ENCODE measurements at regions not wholly inside any gene's neighbourhood (a gene's known extent, or its start where the extent isn't known, plus 50 kb on each side); places are given as distances from the start of the nearest gene placed in this dataset.

DNA sequence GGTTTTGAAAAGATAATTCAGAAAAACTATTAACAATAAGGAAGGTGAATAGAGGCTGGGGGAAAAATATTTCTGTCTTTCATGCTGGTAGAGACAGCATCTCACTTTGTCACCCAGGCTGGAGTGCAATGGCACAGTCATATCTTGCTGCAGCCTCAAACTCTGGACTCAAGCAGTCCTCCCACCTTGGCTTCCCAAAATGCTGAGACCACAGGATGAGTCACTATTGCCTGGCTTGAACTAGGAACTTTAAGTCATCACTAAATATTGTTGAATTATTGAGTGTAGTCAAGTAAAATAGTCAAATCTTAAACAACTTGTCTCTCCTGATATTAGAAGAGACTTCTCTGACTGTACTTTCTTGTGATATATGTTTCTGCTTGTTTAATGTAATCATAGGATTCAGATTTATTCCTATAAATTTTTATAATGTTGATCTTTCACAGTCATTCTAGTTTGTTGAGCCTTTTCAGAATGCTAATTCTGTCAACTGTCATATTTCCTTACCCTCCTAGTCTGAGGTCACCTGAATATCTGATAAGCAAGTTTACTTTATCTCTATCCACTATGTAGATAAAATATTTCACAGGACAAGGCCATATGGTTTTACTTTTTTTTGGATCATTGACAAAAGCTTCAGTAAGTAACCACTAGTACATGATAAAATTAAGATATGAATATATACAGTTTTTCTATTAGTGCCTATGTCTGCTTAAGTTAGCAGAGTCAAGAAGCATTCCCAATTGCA is 1696.5 kb downstream of the MAT2B start:
- DNase-seq (ENCODE audit: extremely low read depth in 1 of 2, low read depth in 1 of 2): no peak

DNA sequence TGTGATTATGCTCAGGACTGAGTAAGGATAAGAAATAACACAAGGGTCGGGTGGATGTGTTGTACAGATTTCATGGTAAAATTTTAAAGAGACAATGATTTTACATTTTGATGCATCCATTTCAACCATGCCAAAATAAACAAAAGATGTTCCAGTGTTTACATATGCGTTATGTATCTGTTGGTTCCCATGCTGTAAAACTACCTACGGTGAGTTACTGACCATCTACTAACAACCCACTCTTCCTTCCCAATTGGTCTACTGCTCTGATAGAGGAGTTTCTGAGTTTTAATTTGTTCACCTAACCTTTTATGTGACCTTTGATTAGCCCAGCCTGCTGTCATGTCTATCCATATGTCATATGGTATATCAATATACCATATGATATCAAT is 1697.1 kb downstream of the MAT2B start:
- DNase-seq (ENCODE audit: extremely low read depth in 1 of 2, low read depth in 1 of 2): no peak

DNA sequence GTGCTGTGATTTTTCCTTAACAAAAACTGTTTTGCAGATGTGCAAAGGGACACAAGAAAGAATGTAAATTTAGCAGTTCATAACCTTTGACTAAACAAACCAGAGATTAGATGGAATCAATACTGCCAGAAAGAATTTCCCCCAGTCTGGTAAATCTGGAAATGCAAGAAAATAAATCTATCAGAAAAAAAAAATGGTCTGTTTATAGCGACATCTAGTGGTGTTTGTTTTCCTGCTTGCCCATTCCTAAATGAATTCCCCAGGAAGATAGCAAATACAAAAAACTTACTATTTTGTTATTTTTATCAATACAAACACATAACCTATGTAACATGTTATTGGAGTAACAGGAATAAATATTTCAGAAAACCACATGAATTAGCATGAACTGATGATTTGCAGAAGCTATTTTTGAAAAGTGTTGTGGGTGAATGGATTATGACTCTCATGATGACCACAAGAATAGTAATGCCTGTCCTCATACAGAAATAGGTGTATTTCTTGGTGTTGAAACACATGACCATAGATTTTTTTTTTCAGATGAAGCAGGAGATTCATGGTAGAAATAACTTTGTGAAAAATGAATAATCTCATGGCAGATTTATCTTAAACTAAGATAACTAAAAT is 1703.8 kb downstream of the MAT2B start:
- no peak for DNase-seq (ENCODE audit: extremely low read depth in 1 of 2, low read depth in 1 of 2)

DNA sequence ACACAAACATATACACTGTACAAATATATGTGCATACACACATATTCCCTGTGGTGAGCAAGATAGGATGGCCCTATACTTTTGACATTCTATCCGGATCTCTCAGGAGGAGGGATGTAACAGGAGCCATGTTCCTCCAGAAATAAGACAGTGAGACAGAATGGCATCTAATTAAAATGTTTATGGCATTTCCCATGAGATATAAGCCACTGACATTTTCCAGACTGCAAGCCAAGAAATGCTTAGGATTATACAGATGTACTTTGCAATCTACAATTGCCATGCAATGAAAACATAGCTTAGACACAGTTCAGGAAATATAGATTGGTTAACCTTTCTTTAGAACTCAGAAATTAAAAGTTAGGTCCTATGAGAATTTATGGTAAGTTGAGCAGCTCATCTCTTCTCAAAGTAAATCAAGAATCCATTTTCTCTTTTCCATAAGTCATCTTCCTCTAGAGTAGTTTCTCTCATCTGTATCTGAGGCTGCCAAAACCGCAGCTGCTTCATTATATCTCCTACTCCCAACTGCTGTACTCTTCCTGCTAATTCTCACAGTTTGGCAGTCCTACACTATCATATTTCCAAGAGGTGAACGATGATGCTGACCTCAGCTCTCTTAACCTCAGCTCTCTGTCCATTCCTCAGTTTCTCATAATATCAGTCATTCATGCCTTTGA is 1719.1 kb downstream of the MAT2B start:
- DNase-seq (ENCODE audit: extremely low read depth in 1 of 2, low read depth in 1 of 2): no peak

DNA sequence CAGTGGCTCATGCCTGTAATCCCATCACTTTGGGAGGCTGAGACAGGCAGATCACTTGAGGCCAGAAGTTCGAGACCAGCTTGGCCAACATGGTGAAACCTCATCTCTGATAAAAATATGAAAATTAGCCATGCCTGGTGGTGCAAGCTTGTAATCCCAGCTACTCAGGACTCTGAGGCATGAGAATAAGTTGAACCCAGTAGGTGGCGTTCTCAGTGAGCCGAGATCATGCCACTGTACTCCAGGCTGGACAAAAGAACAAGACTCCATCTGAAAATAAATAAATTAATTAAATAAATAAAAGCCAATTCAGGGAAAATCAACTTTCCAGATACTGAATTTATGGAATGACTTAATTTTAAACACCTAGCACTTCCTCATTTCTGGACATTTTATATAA is 1722.1 kb downstream of the MAT2B start:
- no peak for DNase-seq (ENCODE audit: extremely low read depth in 1 of 2, low read depth in 1 of 2)

DNA sequence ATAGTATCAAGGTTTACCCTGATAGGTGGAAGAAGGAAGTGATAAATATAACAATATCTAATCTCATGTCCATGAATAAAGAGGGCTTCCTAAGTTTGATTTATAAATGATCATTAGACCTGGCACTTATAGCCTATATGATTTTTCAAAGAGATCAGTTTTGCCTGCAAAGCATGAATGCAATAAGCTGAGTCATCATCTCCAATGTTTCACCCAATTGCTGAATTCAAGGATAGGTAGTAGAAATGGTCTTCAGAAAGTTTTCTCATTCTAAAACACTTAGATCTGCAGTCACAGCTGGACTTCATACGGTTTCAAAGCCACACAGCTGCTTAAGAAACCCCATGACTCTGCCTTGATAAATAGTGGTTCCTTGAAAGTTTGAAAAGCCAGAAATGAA is 1722.8 kb downstream of the MAT2B start:
- DNase-seq (ENCODE audit: extremely low read depth in 1 of 2, low read depth in 1 of 2): no peak

DNA sequence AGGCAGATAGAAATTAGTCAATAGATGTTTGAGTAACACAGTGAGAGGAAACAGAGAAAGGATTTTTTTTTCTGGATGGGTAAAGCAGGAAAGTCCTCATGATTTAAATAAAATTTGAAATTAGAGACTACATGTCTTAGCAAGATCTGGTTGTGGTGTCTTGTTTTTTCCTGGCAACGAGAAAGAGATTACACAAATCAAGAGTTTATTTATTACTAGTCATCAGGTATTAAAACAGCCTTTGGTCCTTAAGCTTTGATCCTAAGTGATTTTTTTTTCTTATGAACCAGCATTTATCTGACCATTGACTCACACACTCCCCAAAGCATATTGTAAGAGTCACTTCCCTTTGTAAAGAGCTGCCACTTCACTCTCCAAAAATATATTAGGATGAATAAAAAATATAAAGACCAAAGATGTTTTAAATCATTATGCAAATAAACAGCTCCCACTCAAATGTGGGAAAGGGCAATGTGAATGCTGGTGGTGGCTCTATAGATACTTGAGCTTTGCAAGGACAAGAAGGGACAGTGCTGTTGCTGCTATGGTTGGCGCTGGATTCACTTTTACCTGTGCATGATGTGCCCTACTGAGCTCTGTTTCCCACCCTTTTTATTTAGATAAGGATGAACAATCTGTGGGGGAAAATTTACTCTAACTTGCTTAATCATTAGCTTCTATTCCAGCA is 1726.5 kb downstream of the MAT2B start:
- no peak for DNase-seq (ENCODE audit: extremely low read depth in 1 of 2, low read depth in 1 of 2)

DNA sequence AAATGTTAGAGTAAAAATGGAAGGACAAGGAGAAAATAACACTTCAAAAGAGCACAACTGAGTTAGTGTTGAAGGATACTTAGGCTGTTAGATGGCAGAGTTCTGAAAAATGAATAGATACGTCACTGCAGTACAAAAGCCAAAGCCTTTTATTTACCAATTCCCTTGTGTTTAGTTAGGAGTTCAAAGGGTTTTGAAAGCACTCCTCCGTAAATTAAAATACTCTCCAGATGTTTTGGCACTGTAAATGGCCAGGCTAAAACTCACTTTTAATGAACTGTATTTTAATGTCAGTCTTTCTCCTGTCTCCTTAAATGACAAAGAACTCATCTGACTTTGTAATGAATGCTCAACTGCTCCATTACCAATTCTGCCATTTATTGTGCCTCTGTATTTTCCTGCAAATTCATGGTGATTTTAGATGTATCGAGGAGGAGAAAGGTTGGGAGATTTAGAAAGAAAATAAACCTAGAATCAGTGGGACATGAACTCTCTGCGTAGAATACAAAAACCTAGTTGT is 1727.2 kb downstream of the MAT2B start:
- no peak for DNase-seq (ENCODE audit: extremely low read depth in 1 of 2, low read depth in 1 of 2)

DNA sequence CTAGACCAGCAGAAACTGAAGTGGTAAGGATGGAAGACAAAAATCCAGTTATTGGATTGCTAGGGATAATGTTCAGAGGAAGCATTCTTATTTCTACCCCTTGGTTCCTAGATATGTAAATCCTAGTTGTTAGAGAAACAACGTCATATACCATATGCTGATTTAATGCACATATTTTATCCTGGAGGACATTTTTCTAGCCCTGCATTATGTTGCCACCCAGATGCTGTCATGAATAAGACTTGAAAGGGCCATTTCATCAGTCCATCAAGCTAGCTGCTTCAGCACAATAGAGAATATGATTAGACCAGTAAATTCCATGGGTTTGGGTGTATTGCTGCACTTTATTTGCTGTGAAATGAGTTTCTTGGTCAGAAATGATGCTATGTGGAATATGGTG is 1736.4 kb downstream of the MAT2B start:
- no peak for DNase-seq (ENCODE audit: extremely low read depth in 1 of 2, low read depth in 1 of 2)

DNA sequence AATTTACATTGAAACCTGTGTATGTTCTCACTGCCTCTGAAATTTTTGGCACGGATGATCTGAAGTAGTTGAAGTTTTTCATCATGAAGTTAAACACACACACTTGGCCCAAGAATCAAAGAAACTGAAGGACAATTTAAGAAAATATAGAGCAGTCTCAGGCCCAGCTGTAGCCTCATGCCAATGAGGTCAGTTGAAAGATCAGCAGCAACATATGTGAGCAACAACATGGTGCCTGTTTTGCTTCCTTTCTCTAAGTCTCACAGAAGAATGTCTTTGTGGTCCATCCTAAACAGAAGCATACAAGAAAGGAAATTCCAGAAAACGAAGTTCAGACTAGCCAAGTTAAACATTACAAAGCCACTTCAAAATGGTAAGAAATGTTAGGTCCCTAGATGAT is 1737.2 kb downstream of the MAT2B start:
- no peak for DNase-seq (ENCODE audit: extremely low read depth in 1 of 2, low read depth in 1 of 2)

DNA sequence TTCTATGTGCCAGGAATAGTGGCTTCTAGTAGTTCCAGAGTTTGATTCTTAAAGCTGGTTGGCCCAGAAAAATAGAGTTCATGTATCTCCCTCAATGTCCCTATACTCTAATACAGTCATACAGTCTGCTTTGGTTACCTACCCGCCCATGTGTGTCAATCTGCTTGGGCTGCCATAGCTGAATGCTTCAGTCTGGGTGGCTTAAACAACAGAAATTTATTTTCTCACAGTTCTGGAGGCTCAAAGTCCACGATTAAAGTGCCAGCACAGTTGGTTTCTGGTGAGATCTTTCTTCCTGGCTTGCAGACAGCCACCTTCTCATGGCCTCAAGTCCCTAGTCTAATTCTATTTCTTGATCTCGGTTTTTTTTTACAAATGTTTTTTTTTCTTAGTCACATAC is 1739.0 kb downstream of the MAT2B start:
- DNase-seq (ENCODE audit: extremely low read depth in 1 of 2, low read depth in 1 of 2): no peak

DNA sequence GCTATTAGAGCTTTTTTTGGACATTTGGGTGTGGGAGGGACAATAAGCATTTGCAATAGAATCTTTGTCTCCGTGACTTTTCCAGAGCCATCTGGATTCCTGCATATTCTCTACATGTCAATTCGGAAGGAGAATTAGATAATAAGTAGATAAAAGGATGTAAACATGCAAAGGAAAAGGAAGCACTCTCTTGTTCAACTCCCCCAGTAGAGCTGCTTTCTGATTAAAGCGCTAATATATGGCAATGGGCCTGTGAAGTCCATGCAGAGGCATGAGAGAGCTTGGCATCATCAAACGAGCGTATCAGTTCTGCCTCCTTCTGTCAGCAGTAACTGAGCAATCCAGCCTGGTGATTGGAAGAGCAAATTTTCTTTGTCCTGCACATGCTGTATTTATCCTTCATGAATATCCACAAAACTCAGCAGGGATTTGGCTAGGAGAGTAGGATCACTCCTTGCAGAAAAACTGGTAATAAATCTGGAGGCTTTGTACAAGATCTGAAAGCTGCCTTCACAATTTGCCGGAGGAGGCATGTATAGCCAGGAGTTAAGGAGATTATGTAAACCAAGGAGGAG is 1752.9 kb downstream of the MAT2B start:
- no peak for DNase-seq (ENCODE audit: extremely low read depth in 1 of 2, low read depth in 1 of 2)

DNA sequence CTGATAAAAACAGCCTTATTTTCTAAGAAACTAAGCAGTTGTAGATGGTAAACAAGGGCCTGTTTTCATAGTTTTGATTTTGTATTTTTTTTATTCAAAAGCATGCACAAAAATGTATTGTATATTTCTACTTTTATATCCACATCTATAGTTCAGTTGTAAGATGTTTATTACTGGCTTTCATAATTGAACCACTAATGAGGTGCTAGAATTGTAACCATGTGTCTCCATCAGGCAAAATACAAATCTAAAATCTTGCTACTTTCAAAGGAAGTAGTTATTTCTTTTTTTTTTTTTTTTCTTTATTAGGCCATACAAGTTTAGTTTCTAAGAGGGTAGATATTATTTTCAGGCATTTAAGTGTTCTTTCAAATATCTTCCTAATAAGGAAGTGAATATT is 1755.0 kb downstream of the MAT2B start:
- no peak for DNase-seq (ENCODE audit: extremely low read depth in 1 of 2, low read depth in 1 of 2)

DNA sequence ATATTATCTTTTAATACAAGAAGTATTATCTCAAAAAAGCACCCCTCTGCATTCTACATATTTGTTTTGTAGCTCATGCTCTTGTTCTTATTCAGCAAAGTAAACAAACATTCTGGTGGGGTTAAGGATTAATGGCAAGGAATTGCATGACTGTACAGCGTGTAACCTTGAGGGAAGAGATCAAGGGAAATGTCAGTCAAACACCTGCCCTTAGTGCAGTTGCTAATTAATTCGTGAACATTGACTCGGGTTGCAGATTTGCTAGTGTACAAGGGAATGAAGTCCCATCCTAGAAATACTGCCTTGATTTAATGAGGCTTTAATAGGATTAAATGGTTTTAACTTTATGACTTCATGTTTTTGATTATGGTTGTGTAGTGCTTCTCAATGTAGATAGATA is 1758.1 kb downstream of the MAT2B start:
- DNase-seq (ENCODE audit: extremely low read depth in 1 of 2, low read depth in 1 of 2): no peak

DNA sequence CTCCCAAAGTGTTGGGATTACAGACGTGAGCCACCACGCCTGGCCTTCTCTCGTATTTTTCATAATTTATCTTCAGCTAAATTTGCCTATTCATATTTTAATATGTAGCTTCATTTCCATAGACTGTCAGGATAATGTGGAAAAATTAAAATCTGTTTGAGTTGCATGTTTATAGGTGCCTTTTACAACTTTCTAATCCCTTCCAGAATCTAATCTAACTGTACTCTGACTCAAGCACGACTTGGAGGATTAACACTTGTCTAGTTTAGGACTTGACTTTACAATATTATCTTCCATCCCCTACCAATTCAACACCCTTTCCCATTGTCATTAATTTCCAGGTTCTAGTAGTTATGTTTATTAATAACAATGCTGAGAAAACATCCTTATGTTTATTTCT is 1761.5 kb downstream of the MAT2B start:
- no peak for DNase-seq (ENCODE audit: extremely low read depth in 1 of 2, low read depth in 1 of 2)

DNA sequence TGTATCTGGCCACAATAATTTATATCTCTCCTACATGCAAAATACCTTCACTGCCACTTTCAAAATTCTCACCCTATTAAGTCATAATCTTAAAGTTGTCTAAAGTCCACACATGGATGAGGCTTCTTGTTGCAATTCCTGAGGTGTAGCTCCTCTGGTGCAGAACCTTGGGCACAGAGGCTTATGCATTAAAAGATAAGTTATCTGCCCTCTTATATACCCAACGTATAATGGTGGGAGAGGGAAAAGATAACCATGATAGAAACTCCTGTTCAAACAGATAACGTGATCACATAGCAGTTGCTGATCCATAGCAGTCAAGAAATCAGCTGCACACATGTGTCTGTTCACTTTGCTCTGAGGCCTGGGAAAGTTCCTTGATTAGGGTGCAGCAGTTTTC is 1767.0 kb downstream of the MAT2B start:
- no peak for DNase-seq (ENCODE audit: extremely low read depth in 1 of 2, low read depth in 1 of 2)

DNA sequence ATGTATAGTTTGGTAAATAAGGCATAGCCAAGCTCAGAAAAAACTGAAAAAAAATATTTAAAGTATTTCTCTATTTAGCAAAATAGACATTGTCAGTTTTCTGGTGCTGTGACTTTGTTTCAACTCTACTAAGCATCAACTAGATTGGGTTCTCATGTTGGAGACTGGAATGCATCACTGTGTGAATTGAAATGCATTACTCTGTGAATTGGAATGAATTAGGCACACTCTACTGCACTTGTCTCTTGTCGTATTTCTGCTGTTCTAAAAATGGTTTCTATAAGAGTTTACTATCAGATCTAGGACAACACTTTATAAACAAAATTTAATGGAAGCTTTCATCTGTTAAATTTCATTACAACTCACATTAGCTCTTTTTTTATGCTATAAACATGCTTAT is 1772.2 kb downstream of the MAT2B start:
- no peak for DNase-seq (ENCODE audit: extremely low read depth in 1 of 2, low read depth in 1 of 2)

DNA sequence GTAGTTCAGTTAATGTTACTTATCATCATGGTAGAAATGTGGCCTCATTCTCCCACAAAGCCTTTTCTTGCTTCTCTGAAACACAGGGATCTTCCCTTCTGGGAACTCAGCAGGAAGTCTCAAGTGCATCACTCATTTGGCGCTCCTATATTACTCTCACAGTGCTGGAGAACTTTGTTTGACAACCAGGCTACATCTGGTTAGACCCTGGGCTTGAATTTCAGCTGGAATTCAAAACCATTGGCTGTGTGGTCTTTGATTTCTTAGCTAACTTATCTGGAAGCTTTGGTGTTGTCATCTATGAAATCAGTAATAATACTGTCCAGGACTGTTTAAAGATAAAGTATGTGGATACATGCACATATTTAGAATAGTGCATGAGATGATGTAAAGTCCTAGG is 1777.1 kb downstream of the MAT2B start:
- DNase-seq (ENCODE audit: extremely low read depth in 1 of 2, low read depth in 1 of 2): no peak

DNA sequence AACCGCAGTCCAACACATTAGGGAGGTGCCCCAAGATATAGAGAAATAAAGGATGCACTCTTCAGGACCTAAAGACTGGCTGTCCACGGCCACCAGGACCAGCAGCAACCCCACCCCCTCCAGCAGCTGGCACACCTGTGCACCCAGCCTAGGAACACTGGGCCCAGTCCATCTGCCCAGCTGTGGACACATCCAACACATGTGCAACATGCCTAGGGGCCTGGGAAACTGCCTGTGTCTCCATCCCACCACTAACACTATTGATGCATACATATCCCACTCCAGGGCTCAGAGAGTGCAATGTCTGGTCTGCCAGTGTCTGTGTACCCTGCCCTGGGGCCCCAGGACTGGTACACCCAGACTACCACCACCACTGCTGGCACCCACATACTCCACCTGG is 1781.3 kb downstream of the MAT2B start:
- no peak for DNase-seq (ENCODE audit: extremely low read depth in 1 of 2, low read depth in 1 of 2)

DNA sequence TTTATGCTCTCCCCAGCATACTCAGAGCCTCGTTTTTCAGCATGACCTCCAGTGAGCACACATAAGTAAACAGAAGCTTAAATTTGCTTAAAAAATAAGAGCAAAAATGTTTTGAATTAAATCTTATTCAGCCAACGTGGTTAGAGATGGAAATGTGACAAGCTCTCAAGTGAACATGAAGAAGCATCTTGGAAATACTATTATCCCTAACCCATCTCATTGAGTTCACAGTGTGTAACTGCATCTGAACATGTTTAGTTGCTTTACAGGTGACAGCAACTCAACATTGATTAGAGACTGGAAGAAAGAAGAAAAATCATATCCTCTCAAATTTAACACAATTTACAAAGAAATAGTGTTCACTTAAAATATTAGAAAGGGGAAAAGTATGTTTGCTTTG is 1785.1 kb downstream of the MAT2B start:
- no peak for DNase-seq (ENCODE audit: extremely low read depth in 1 of 2, low read depth in 1 of 2)
